Naive B cell (primary cell): ENCODE measurements at regions not wholly inside any gene's neighbourhood (a gene's known extent, or its start where the extent isn't known, plus 50 kb on each side); places are given as distances from the start of the nearest gene placed in this dataset.
A peak's percentile ranks its signal among the peaks of the same experiment; 100 is the strongest.

Experiments
- ATAC-seq, 2 donors: fragments of 150-1000 bp; cut with Tn5 transposase; 2 replicates each; pipeline ENCODE4 v1.10.0; 2021; ENCODE audit warnings: low read depth in 2 of 2, mild to moderate bottlenecking in 2 of 2, moderate library complexity in 2 of 2
- DNase-seq: peaks from one replicate; pipeline ENCODE4 v3.0.0; 2022
- H3K27ac Mint-ChIP-seq, 6 donors: one replicate each; pipeline ENCODE4 v1.8.0; 2020 to 2022; ENCODE audit warnings: mild to moderate bottlenecking in 6 of 6, mixed read lengths in 6 of 6, moderate library complexity in 5 of 6, inconsistent platforms in 2 of 6
- H3K27me3 Mint-ChIP-seq, 3 donors: one replicate each; pipeline ENCODE4 v1.8.0; 2021 to 2022; ENCODE audit warnings: mixed read lengths in 3 of 3, mild to moderate bottlenecking in 1 of 3
- H3K36me3 Mint-ChIP-seq, 2 donors: one replicate each; pipeline ENCODE4 v1.8.0; 2020 to 2022; ENCODE audit warnings: mixed read lengths in 2 of 2, inconsistent platforms in 1 of 2, mild to moderate bottlenecking in 1 of 2
- H3K4me1 Mint-ChIP-seq, 3 donors: one replicate each; pipeline ENCODE4 v1.8.0; 2020 to 2022; ENCODE audit warnings: mixed read lengths in 3 of 3, inconsistent platforms in 1 of 3, mild to moderate bottlenecking in 1 of 3, moderate library complexity in 1 of 3
- H3K4me3 Mint-ChIP-seq, 8 donors: one replicate each; pipeline ENCODE4 v1.8.0; 2020 to 2022; ENCODE audit warnings: mild to moderate bottlenecking in 8 of 8, mixed read lengths in 8 of 8, moderate library complexity in 8 of 8, inconsistent platforms in 2 of 8
- H3K9me3 Mint-ChIP-seq, 7 donors: one replicate each; pipeline ENCODE4 v1.8.0; 2020 to 2022; ENCODE audit warnings: mixed read lengths in 7 of 7, mild to moderate bottlenecking in 5 of 7, inconsistent platforms in 2 of 7, moderate library complexity in 1 of 7

DNA sequence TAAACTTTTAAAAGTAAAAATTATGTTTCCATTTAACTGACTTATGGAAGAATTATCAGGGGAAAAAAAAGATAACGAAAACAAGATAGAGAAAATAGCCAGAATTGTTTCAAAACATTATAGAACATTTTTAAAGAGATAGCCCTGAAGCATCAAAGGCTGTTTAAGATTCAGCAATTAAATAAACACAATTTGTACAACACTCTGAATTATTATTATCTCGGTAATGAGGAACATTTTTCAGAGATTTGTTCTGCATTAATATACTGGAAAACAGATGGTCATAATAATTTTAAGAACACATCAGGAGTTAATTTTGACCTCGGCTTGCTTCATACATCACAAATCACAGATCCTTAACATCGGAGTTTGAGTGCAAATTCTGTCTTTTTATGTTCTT, 643.8 kb downstream of the SORCS1 start:
- no peak for ATAC-seq
- Mint-ChIP-seq H3K27ac (no peak overlapping the region), H3K4me3 (no peak overlapping the region), H3K36me3 (no peaks in the 10 kb centered on the region), H3K4me1 (no peaks in the 10 kb centered on the region), H3K27me3 (no peaks in the 10 kb centered on the region), H3K9me3 (peaks cover 0 to 2% (median 0%) of the 10 kb centered on the region in 7 donors)
- DNase-seq: no peak

DNA sequence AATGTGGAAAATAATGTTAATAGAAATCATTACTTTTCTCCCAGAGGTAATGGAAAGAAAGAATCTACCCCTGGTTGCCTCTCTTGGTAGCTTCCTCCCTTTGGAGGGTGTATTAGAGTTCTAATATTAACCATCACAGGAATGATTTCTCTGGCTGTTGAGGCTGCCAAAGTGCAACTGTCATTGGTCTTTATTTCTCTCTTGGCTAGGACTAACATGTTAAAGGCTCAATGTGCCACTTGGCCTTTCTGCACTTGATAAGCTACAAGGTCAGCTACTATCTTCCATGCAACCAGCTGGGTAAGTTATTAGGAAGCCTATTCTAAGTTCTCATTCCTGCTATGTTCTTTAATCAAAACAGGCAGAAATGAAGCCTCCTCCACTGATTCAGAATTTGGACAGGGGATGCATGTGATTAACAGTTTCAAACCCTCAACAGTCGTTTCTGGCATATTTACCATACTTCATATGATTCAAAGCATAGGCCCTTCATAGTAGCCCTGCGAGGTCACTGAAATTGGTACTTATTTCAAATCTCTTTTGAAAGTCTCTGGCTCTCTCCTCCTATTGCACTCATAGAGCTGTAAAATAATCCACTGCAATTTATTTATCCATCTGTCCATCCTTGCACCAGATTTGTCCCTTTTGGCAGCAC, 645.0 kb downstream of the SORCS1 start:
- no peak for DNase-seq
- no peaks in the 10 kb centered on the region for H3K27me3 Mint-ChIP-seq

DNA sequence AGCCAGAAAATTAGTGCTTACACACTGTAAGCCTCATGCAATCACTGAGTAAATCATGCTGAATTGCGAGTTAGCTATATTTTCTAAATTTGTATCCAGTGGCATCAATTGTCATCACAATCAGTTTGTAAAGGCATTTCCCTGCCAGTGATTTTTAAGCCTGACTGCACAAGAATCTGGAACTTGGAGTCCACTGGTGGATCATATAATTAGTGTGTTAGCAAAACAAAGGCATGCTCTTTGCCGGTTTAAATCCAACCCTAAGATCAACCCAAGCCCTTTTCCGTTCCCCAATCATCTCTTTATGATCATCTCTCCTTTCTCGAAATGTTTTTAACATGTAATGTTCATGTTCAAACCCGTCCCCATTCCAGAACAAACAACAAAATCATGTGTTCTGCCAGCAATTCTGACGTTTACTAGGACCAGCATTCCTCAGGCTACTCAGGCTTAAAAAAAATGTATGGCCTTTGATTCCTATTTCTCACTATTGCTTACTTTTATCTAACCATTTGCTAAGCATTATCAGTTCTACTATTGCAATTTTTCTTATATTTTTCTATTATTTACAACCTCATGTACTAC, 649.2 kb downstream of the SORCS1 start:
- ATAC-seq: no peak
- no peak for DNase-seq
- Mint-ChIP-seq H3K27me3 (no peaks in the 10 kb centered on the region), H3K36me3 (no peaks in the 10 kb centered on the region), H3K9me3 (peaks cover 0 to 6% (median 0%) of the 10 kb centered on the region in 7 donors), H3K4me3 (no peak overlapping the region), H3K27ac (no peak overlapping the region), H3K4me1 (no peaks in the 10 kb centered on the region)

More for the DNA sequence above, 645.0 kb downstream of the SORCS1 start:
- Mint-ChIP-seq H3K27ac (no peak overlapping the region), H3K4me1 (no peaks in the 10 kb centered on the region), H3K4me3 (no peak overlapping the region), H3K36me3 (no peaks in the 10 kb centered on the region), H3K9me3 (peaks cover 0 to 2% (median 0%) of the 10 kb centered on the region in 7 donors)
- ATAC-seq: no peak

DNA sequence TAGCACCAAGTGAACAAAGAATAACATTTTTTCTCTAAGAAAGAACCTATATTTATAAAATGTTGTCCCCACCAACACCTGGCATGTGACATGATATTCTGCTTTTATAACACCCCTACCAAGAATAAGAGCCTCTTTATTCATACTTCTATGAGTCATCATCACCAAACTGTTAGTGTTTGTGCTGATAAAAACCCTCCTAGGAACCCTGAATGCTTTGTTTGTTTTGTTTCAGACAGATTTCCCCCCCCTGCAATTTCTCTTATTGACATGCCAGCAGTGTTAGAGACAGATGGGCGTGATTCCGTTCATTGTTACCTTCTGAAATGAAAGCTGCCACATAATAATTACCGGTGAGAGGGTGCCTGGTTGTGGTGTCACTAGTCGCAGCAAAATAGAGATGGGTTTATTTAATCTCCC, 651.1 kb downstream of the SORCS1 start:
- Mint-ChIP-seq H3K4me1 (no peaks in the 10 kb centered on the region), H3K27me3 (no peaks in the 10 kb centered on the region), H3K9me3 (peaks cover 0 to 6% (median 0%) of the 10 kb centered on the region in 7 donors), H3K4me3 (no peak overlapping the region), H3K27ac (no peak overlapping the region), H3K36me3 (no peaks in the 10 kb centered on the region)
- no peak for ATAC-seq
- DNase-seq: no peak

DNA sequence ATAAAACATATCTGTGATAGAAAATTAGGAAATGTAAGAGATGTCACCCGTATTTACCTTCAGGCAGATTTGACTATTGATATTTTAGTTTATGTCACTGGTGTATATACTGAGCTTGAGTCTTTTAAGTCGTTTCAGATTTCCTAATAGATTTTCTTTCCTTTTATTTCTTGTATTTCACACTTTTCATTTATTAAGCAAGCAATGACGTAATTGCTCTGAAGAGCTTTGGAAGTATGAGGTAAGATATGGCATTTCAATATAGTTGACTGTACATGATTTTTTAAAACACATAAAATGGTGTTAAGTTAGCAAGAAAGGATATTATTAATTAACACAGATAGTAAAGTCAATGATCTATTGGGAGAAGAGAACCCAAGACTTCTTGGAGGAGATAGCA, 652.6 kb downstream of the SORCS1 start:
- H3K9me3 Mint-ChIP-seq: peaks cover 0 to 6% (median 0%) of the 10 kb centered on the region in 7 donors
- H3K27me3 Mint-ChIP-seq: no peaks in the 10 kb centered on the region
- no peak overlapping the region for H3K4me3 Mint-ChIP-seq
- H3K4me1 Mint-ChIP-seq: no peaks in the 10 kb centered on the region
- ATAC-seq (no peak), DNase-seq (no peak)
- no peak overlapping the region for H3K27ac Mint-ChIP-seq
- no peaks in the 10 kb centered on the region for H3K36me3 Mint-ChIP-seq

DNA sequence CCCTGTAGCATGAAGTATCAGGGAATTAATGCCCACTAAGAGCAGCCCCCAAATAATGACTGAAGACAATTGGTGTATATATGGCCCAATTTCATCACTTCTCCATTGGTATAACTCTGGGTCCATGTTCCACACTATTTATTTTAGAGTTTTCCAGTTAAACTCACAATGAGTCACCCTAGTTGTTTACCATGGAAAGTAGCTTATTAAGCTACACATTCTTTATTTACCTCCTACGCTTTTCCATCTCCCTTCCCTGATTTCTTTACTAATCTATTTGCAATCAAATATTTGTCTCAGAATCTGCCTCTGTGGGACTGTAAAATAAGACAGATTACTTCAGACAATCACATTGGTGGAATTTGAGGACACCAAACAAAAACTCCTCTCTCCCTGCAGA, 655.6 kb downstream of the SORCS1 start:
- DNase-seq (no peak), ATAC-seq (no peak)
- Mint-ChIP-seq H3K9me3 (peaks cover 0 to 5% (median 1%) of the 10 kb centered on the region in 7 donors), H3K27me3 (no peaks in the 10 kb centered on the region), H3K4me3 (no peak overlapping the region), H3K27ac (peak overlapping the region in 1 of 6 donors; percentile 45), H3K4me1 (no peaks in the 10 kb centered on the region), H3K36me3 (no peaks in the 10 kb centered on the region)

DNA sequence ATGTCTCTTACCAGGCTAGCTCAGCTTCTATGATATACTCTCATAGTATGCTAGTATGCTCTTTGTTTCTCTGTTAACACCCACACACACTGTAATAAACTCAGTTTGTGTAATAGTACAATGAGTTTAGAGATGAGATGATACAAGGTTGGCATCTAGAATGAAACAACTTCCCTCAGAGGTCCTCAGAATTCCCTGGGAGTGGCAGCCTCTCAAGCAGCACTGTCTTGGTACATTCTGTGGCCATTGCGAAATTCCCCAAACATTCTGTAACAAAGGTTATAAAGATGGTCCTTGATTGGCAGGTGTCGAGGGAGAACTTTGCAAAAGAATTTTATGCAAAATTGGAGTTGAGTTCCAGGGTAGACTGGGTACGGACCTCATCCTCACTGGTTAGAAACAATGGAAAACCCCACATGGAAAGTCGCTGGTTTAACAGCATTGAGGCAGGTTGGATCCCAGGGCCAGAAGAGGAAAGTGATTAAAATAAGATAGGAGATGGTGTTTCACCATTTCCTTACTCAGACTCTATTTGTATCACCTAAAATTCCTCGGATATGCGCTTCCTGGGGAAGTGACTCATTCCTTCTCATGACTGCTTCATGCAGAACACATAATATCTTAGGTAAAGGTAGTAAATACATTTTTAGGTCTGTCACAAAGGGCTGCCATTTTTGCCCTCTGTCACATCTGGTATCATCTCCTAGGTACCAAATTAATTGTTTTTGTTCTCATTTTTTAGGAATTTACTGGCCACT, 657.8 kb downstream of the SORCS1 start:
- ATAC-seq (no peak), DNase-seq (no peak)
- Mint-ChIP-seq H3K36me3 (no peaks in the 10 kb centered on the region), H3K27me3 (no peaks in the 10 kb centered on the region), H3K4me1 (no peaks in the 10 kb centered on the region), H3K9me3 (peaks cover 0 to 5% (median 2%) of the 10 kb centered on the region in 7 donors), H3K4me3 (no peak overlapping the region), H3K27ac (no peak overlapping the region)

DNA sequence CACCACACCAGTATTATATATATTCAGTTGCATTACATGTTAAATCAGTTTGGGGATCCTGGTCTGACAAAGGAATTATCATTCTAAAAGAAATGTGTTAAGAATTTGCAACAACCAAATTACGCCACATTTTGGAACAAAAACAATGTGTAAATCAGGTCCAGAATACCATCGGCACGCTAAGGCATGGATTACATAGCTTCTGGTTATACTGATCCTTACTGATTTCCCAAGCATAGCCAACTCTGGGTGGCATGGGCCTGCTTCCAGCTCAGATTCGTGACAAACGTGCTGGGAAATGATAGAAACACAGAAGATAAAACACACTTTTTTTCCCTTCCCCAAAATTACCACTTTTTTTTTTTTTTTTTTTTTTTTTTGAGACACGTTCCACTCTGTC, 660.0 kb downstream of the SORCS1 start:
- Mint-ChIP-seq H3K27ac (no peak overlapping the region), H3K4me3 (no peak overlapping the region), H3K9me3 (peaks cover 0 to 5% (median 2%) of the 10 kb centered on the region in 7 donors), H3K27me3 (no peaks in the 10 kb centered on the region), H3K36me3 (no peaks in the 10 kb centered on the region), H3K4me1 (no peaks in the 10 kb centered on the region)
- DNase-seq (no peak), ATAC-seq (no peak)

DNA sequence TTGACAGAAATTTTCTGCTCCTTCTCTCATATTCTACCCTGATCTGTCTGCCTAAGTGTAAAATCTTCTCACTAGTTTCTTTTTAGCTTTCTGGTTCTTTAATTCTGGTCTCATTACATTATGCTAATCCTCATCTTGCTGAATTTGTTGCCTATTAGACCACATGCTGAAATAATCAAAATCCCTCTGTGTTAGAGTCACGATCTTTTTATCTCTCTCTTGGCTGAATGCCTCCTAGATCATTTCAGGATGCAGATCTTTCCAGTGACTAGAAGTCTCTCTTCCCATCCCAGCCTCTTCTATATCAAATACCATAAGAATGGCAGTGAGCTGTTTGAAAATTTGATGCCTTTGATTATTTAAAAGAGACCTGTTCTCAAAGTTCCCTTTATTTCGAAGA, 661.9 kb downstream of the SORCS1 start:
- Mint-ChIP-seq H3K27ac (no peak overlapping the region), H3K27me3 (no peaks in the 10 kb centered on the region), H3K36me3 (no peaks in the 10 kb centered on the region), H3K4me3 (no peak overlapping the region), H3K9me3 (peaks cover 0 to 5% (median 2%) of the 10 kb centered on the region in 7 donors), H3K4me1 (no peaks in the 10 kb centered on the region)
- DNase-seq (no peak), ATAC-seq (no peak)

DNA sequence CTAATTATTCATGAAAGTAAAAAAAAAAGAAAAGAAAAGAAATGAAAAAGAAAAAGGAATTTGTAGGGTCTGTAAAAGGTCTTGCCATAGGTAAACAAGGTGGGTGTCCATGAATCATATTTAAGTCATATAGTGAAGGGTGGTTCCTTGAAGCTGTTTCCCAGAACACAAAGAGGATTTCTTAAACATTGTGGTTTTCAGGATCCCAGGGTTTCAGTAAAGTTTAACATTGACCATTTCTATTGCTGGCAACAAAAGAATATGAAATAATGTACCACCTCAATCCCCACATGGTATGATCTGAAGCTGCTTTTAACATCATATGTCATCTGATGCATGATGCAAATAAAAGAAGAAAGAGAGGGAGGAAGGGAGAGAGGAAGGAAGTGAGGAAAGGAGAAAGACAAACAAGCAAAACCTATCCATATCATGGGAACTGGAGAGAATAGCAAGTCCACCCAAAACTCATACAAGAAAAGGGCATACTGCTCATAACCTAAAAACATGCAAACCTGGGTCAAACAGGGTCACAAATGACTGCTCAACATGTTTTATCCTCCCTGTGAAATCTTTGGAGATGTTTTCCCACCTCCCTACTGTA, 663.5 kb downstream of the SORCS1 start:
- no peak for ATAC-seq

DNA sequence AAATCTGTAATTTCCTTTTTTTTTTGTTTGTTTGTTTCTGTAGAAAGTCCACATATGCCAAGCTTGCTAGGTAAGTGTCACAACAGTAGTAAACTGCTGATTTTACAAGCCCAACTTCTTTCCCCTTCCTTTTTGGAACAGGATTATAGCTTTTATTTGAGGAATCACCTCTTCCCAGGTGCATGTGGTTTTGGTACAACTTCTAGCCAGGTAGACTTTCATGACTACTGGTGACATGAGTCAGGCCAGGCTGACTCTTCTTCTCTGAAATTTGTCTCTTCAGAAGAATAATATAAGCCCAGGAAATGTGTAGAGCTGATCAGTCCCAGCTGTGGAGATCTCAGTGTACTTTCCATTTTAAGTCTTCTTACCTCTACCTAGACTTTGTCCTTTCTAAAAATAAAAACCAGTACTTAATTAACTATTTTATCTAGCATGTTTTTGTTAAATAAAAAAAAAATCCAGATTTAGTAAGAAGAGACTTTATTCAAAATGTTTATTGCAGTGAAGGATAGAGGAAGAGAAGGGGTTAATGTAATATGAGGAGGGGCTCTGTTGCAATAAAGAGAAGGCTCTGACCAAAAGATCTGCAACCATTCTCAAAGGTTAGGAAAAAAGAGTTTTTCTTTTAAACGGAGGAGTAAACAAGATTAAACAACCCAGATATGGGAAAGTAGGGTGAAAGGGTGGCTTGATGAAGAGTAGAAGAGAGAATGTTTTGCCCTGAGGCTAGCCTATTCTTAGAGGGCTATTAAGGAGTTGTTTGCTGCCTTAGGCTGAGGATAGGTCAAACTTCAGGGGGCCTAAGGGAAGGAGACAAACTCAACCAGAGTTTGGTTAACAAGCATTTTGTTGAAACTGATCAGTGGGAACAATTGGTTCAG, 664.2 kb downstream of the SORCS1 start:
- H3K4me3 Mint-ChIP-seq: no peak overlapping the region
- no peak for ATAC-seq

More for the DNA sequence above, 663.5 kb downstream of the SORCS1 start:
- Mint-ChIP-seq H3K27me3 (no peaks in the 10 kb centered on the region), H3K27ac (no peak overlapping the region), H3K9me3 (peaks cover 0 to 5% (median 2%) of the 10 kb centered on the region in 7 donors), H3K4me3 (no peak overlapping the region), H3K36me3 (no peaks in the 10 kb centered on the region), H3K4me1 (no peaks in the 10 kb centered on the region)
- no peak for DNase-seq

DNA sequence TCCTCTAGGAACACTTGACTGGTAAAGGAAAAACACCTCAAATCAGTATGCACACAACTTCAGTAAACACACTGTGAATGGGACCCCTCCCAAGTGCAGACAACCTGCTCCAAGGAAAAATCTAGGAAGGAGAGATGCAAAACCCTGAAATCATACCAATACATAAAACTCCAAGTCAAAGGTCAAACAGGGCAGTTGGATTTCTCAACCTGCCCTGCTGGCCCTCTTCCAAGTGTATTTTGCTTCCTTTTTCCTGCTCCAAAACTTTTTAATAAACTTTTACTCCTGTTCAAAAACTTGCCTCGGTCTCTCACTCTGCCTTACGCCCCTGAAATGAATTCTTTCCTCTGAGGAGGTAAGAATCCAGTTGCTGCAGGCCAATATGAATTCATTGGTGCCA, 665.1 kb downstream of the SORCS1 start:
- Mint-ChIP-seq H3K9me3 (peaks cover 2 to 7% (median 3%) of the 10 kb centered on the region in 7 donors), H3K27me3 (no peaks in the 10 kb centered on the region), H3K36me3 (no peaks in the 10 kb centered on the region), H3K4me1 (no peaks in the 10 kb centered on the region), H3K27ac (no peak overlapping the region), H3K4me3 (no peak overlapping the region)
- ATAC-seq (no peak), DNase-seq (no peak)

More for the DNA sequence above, 664.2 kb downstream of the SORCS1 start:
- no peaks in the 10 kb centered on the region for H3K27me3 Mint-ChIP-seq
- no peak overlapping the region for H3K27ac Mint-ChIP-seq
- H3K9me3 Mint-ChIP-seq: peaks cover 0 to 5% (median 2%) of the 10 kb centered on the region in 7 donors
- no peaks in the 10 kb centered on the region for H3K4me1 Mint-ChIP-seq
- DNase-seq: no peak
- no peaks in the 10 kb centered on the region for H3K36me3 Mint-ChIP-seq

DNA sequence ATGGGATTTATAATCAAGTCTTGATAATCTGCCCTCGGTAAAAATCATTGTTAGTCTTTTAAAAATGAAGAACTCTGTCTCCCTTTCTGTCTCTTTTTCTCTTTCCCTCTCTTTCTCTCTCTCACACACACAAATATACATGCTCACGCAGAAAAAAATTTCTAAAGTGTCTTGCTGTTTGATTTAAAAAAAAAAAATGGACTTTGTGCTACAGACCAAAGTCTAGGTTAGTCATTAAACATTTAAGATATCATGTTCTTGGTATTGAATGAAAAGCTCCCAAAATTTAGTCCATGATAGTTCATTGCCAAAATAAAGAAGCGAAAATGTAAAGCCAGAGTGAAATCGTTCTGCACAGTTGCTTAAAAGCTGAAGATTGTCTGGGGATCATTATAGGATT, 665.8 kb downstream of the SORCS1 start:
- H3K27ac Mint-ChIP-seq: no peak overlapping the region
- DNase-seq (no peak), ATAC-seq (no peak)
- no peaks in the 10 kb centered on the region for H3K27me3 Mint-ChIP-seq
- H3K9me3 Mint-ChIP-seq: peaks cover 0 to 10% (median 3%) of the 10 kb centered on the region in 7 donors
- H3K36me3 Mint-ChIP-seq: no peaks in the 10 kb centered on the region
- no peaks in the 10 kb centered on the region for H3K4me1 Mint-ChIP-seq
- no peak overlapping the region for H3K4me3 Mint-ChIP-seq
